ENCODE measurements at regions not wholly inside any gene's neighbourhood (a gene's known extent, or its start where the extent isn't known, plus 50 kb on each side); places are given as distances from the start of the nearest gene placed in this dataset.
A peak's percentile ranks its signal among the peaks of the same experiment; 100 is the strongest.

DNA sequence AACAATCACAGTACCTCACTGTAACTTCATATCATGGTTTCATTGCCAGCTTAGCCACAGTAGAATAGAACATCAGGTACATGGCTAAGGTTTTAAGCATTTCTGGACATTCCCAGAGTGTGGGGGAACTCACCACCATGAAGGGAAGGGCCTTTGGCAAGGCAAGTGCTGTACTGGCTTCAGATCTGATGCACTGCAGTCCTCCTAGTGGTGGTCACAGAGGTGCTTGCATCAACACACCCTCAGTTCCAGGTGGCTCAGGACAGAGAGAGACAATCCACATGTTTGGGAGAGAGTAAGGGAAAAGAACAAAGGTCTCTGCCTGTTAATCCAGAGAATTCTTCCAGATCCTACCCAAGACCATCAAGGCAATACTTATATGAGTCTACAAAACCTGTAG lies 528.4 kb upstream of the RGS18 start:
- TF ChIP-seq CTCF (IDR thresholded peaks at IDR 0.05), result peak; percentile 24; the same call in 1 of the 2 replicates
- no peak for TF ChIP-seq ZFX (IDR thresholded peaks at IDR 0.05; ENCODE audit: borderline replicate concordance)

Measured in 22Rv1 (cell line).